HG02981 (cell line): ENCODE measurements at regions not wholly inside any gene's neighbourhood (a gene's known extent, or its start where the extent isn't known, plus 50 kb on each side); places are given as distances from the start of the nearest gene placed in this dataset.
"Not testable (repeated sequence)": the region's sequence is repeated elsewhere in the genome, so short reads cannot be mapped to it uniquely, and the experiment has no call there.

Experiments
- ATAC-seq: cut with Tn5 transposase; IDR thresholded peaks from one replicate; pipeline ENCODE4 v1.9.1; 2021; ENCODE audit warnings: mild to moderate bottlenecking, moderate library complexity; ENCODE audit not compliant: unreplicated experiment

GRCh38 chr1:95297906-95298305 lies 63.9 kb downstream of the RWDD3 start:
- not testable (repeated sequence) for ATAC-seq

- no peak for ATAC-seq
Observed at GRCh38 chr1:95301091-95301490, 67.1 kb downstream of the RWDD3 start.

GRCh38 chr1:95301614-95302013 lies 67.6 kb downstream of the RWDD3 start:
- ATAC-seq = no peak

- no peak for ATAC-seq
Observed at GRCh38 chr1:95304803-95305202, 70.8 kb downstream of the RWDD3 start.

GRCh38 chr1:95308276-95309030 lies 74.4 kb downstream of the RWDD3 start:
- no peak for ATAC-seq

- ATAC-seq = no peak
Observed at GRCh38 chr1:95309031-95309471, 75.0 kb downstream of the RWDD3 start.

- no peak for ATAC-seq
Observed at GRCh38 chr1:95311014-95311413, 77.0 kb downstream of the RWDD3 start.

- no peak for ATAC-seq
Observed at GRCh38 chr1:95311762-95312161, 77.8 kb downstream of the RWDD3 start.

GRCh38 chr1:95312181-95312580 lies 78.2 kb downstream of the RWDD3 start:
- ATAC-seq = no peak

GRCh38 chr1:95313527-95313926 lies 79.5 kb downstream of the RWDD3 start:
- no peak for ATAC-seq

GRCh38 chr1:95321531-95321930 lies 87.5 kb downstream of the RWDD3 start:
- no peak for ATAC-seq

- ATAC-seq = no peak
Observed at GRCh38 chr1:95323123-95323522, 89.1 kb downstream of the RWDD3 start.

GRCh38 chr1:95325349-95325748 lies 91.3 kb downstream of the RWDD3 start:
- ATAC-seq = no peak

- ATAC-seq = no peak
Observed at GRCh38 chr1:95326023-95326422, 92.0 kb downstream of the RWDD3 start.

- no peak for ATAC-seq
Observed at GRCh38 chr1:95332754-95333153, 98.7 kb downstream of the RWDD3 start.

GRCh38 chr1:95339377-95339776 lies 105.4 kb downstream of the RWDD3 start:
- ATAC-seq = no peak

GRCh38 chr1:95340061-95340460 lies 106.1 kb downstream of the RWDD3 start:
- no peak for ATAC-seq

GRCh38 chr1:95352767-95353166 lies 118.8 kb downstream of the RWDD3 start:
- no peak for ATAC-seq

- ATAC-seq = no peak
Observed at GRCh38 chr1:95353194-95353593, 119.2 kb downstream of the RWDD3 start.

- ATAC-seq = no peak
Observed at GRCh38 chr1:95364546-95364945, 130.5 kb downstream of the RWDD3 start.

- ATAC-seq = no peak
Observed at GRCh38 chr1:95366498-95366897, 132.5 kb downstream of the RWDD3 start.

- no peak for ATAC-seq
Observed at GRCh38 chr1:95368178-95368577, 134.2 kb downstream of the RWDD3 start.
